Stimulated activated CD4-positive, alpha-beta T cell treated with anti-CD3 and anti-CD28 coated beads, Interleukin-4, amount 100 ng/mL, for 24 hours (primary cell): ENCODE measurements at regions not wholly inside any gene's neighbourhood (a gene's known extent, or its start where the extent isn't known, plus 50 kb on each side); places are given as distances from the start of the nearest gene placed in this dataset.
"Not testable (repeated sequence)": the region's sequence is repeated elsewhere in the genome, so short reads cannot be mapped to it uniquely, and the experiment has no call there.

Experiments
- DNase-seq: peaks from one replicate; pipeline ENCODE4 v3.0.0-alpha.2; 2020

DNA sequence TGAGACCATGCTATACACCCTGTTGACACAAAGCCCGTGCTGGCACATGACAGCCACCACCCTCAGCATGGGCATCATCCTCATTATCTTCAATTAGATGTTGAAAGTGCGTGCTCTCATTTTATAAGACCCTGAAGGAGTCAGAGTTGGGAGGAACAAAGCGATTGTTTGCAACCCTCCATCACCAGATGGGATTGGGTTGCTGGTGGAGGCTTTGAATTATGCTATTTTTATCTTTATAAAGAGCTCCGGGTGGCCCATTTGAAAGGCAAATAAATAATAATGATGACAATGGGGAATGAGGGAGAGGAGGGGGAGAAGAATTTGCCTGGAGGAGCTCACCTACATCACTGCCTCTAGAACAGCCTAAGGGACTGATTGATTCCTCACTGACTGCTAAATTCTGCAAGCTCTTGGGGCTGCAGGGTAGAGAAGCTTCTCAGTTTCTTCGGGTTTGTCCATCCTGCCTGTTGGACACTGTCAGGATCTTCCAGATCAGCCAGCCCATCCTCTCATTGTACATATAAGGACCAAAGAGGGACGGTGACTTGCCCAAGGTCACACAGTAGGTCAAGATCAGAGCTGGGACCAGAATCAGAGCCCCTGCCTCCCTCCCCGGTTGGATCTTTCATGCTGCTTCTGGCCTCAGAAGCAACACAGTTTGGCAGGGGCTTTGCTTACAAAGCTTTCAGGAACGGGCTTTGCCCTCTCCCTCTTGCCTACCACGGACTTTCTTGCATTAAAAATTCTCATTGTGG, 130.9 kb upstream of the ZBTB40 start:
- DNase-seq, result no peak

DNA sequence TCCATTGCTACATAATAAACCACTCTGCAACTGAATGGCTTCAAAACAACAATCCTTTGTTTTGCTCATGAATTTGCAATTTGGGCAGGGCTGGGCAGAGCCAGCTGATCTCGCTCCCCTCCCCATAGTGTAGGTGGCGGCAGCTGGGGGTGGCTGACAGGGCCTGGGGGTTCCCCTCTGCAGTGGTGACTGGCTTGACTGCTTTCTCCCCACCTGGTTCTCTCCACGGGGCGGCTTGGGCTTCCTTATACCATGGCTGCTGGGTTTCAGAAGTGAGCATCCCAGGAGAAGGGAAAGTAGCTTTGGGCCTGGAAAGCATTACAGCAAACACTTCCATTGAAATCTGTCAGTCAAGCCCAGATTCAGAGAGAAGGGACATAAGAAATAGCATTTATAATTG, 129.7 kb upstream of the ZBTB40 start:
- DNase-seq, result no peak

DNA sequence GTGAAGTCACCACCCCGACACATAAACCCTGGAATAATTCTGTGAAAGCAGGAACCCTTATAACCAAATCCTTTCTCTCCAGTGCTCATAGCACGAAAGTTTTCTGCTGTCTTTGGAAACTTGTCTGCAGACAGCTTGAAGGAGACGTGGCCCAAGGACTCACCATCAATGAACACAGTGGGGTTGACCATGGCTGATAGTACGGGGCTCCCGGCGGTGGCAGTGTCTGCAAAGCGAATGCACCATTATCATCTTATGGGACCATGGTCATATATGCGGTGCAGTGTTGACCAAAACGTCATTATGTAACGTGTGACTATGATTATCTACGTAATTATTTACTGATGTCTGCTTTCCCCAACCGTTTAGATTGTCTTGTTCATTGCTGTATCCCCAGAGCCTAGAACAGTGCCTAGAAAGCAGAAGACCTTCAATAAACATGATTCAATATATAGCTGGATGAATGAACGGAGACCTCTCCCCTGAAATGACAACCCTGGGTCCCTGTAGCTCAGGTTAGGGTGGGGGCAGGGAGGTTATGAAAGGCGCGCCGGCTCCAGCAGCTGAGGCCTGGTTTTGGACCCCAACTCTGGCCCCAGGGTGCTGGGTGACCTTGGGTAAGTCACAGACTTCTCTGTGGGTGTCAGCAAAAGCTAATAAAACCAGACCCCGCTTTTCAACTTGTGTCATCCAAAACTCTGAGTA, 128.4 kb upstream of the ZBTB40 start:
- DNase-seq, result no peak

DNA sequence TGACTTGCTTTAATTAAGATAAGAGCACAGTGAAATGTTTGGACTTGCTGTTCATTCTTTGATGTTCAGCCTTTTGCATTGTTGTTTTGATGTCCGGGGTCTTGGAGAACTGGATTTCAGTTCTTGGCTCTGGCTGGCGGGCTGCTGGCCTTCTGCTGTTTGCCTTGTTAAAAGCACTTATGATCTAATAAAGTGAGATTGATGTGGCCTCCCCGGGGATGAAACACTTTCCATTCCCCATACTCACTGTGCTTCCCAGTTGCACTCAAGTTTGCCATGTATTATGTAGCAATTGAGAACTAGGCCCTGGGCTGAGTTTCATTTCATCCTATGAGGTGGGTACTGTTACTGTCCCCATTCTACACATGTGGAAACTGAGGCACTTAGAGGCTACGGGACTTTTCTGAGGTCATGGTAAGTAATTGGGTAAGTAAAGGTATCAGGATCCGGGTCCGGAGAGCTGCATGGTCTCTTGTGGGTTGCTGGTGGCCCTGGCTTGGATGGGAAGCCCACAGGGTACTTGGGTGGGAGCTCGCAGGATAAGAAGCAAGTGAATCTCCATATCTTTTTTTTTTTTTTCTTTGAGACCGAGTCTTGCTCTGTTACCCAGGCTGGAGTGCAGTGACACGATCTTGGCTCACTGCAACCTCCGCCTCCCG, 127.7 kb upstream of the ZBTB40 start:
- no peak for DNase-seq

DNA sequence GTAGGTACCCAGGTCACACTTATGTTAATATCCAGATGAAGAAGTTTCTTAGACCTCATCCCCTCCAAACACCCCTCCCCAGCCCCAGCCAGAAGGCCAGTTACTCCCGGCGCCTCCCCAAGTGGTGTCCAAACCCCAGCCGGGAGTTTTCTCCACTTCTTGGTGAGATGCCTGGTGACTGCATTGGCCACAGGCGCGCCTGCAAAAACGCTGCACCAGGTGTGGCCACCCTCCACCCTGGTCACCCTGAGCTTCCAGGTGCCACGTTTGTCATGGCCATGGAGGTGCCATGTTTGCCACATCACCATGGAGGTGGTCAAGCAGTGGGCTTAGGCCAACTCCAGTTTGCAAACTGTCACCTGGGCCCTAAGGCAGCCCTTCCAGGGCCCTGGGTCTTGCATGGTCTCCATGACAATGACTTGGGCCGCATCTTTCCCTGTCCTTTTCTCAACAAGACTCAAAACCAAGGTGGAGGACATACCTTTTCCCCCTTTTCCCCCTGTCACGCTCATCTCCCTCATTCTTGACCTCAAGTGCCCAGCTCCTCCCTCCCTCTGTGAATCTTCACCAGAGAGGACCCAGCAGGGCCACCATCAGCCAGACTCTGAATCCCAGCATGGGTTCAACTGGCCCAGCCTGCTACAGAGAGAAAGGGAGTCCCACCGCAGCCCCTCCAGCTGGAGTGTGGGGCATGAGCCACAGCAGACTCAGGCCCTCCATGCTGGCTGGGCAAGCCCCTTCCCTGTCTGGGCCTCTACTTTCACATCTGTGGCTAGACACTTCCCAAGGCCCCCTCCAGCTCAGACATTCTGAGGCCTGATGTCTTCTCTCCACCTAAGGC, 125.9 kb upstream of the ZBTB40 start:
- DNase-seq, result no peak

DNA sequence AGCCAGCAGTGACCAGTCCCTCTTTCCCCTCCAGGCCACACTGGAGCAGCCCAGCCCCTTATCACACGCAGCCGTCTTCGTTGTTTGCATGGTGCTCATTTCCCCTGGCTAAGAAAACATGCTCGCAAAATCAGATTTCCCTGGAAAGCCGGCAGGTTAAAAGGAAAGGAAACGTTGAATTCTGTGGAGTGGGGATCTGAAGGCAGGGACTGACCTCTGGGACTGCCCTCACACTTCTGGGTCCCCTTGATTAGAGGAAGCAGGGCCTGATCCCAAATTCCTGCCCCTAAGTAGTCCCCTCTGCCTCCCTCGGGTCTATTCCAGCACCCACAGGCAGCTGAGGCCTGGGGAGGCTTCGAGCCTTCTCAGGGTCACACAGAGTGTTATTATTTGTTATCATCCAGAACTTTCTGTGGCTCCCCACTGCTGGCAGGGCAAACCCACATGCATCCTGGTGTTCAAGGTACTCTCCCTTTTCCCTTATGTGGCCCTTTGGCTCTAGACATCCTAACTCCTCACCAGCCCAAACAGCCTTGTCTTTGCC, 125.2 kb upstream of the ZBTB40 start:
- no peak for DNase-seq

DNA sequence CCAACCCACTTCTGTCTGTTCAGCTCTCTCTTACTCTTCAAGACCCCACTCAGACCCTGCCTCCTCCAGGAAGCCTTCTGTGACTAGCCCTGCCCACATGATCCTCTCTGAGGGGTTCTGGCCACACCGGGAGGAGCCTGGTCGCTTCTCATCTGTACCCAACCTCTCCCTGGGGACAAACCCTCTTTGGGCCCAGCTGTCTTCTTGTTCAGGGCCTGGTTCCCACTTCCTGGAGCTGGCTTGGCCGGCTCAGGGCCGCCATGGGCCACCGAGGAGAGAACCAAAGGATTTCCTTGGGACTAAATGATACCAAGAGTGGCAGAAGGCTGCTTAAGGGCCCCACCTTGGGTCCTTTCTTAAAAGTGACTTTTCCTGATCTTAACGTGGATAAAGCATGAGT, 124.7 kb upstream of the ZBTB40 start:
- DNase-seq, result no peak

DNA sequence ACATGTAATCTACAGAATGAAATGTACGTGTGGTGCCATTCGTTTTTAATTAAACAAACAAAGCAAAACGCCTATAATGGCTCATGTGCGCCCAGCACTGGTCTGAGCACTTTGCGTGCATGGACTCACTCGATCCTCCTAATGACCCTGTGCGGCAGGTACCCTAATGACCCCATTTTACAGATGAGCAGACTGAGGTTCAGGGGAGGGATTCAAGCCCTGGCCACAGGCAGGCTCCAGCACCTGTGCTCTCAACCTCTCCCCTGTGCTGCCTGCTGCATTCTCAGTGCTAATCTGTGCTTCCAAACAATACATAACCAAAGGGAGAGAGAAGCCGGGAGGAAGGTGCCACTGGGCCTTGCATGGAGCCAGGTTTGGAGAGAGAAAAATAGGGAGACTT, 124.2 kb upstream of the ZBTB40 start:
- DNase-seq, result no peak

DNA sequence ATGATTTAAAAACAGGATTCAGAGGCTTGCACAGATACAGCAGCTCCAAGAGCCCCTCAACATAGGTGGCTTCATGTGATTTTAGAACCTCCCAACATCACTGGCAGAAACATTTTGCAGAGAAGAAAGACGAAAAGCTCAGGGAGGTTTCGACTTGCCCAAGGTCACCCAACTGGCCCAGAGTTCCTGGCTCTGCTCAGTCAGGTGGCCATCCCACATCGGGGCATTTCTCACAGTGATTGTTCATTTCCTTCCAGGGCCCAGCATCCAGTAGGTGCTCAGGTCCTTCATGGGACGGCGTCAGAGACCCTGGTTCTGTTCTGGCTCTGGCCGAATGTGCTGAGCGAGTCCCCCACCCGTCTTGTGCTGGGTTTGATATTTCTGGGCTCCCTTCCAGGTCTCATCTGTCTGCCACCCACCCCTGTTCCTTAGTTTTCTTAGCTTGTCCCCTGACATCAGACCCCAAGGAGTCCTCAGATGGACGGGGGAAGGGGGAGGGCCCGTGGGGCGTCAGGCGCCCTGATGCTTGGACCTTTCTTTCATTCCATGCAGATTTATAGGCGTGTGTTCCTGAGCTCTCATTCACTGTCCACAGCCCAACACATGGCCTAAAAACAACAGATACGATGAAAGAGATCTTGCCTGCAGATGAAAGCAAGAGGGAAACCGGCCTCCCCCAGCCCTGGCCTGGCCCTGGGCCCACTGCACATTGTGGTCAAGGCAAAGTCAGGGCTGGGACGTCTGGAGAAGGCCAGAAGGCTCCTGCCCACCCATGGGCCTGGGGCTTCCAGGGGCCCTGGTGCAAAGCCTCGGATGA, 123.1 kb upstream of the ZBTB40 start:
- DNase-seq, result no peak

DNA sequence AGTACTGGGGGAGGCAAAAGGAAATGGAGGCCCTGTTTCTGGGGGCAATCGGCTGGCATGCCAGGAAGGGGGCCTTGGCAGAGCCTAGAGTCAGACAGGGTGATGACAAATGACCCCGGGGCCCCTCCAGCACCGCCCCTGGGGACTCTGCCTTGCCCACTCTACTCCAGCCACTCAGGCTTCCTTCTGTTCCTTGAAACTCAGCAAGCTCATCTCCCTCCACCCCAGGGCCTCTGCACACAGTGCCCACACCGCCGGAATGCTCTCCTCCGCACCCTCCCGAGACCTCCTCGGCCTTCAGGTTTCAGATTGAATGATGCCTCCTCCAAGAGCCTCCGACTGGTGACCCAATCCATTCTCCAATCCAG, 122.5 kb upstream of the ZBTB40 start:
- DNase-seq, result no peak

DNA sequence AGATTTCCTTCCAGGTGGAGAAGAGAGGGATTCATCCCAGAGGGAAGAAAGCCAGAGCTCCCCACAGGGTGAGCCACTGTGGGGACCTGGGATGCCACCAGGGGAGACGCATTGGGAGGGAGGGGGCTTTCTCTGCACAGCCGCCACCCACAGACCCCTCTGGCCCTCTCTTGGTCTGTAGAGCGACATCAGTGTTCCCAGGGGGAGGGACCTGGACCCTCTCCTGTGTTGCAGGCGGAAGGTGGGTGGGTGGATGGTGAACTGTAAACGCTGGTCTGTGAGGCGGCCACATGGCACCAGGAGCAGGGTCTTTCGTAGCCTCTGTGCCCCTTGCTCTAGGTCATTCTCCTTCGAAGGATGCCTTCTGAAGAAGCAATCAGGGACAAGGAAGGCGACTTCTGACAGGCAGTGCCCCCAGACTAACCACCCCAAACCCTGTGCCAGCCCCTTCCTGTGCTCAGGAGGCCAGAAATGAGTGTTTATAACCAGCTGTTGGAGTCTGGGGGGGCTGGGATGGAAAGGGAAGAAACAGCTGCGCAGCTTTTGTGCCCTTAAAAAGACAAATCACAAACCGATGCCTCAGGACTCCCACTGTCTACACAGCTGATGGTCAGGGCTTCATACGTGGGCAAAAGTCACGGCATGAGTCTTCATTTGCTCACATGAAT, 121.4 kb upstream of the ZBTB40 start:
- DNase-seq, result no peak

DNA sequence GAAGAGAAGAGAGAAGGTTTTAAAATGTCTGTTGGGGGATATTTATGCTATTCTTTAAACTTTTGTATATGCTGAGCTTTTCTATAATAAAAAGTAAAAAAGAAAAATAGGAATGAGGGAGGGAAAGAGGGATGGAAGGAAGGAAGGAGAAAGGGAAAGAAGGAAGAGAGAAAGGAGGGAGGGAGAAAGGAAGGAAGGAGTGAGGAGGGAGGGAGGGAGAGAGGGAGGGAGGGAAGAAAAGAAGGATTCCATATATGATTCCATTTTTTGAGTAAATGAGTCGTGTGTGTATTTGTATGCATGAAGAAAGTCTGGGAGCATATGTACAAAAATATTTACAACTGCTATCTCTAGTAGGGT, 120.9 kb upstream of the ZBTB40 start:
- DNase-seq, result no peak

DNA sequence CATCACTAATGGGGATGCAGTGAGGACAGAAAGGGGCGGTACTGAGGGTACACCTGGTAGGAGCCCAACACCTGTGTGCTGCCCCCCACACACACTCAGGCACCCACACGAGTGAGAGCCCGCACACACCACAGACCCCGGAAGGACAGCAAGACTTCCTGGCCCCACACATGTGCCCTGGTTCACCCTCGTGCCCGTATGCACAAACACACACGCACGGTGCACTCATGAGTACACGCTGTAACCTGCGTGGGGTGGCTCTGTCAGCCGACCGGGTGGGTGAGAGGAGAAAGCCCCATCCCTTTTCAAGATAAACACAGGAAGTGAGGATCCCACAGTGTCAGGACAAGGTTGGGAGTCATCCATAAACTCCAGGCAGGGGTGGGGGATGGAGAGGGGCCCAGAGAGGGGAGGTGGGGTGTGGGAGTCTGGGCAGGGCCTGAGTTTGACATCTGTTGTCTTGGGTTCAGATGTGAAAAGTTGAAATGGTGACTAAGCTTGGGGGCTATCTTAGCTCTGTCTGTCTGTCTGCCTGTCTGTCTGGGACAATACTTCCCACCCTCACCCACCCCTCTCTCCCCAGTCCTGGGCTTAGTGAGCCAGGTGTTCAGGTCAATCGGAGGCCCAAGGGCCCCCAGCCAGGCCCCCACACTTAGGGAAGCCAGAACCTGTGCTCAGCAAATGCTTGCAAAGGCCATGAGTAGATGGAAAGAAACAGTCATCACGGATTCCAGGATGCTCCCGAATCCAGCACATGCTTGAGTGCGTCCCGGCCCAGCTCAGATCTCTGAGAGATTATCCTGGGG, 119.8 kb upstream of the ZBTB40 start:
- no peak for DNase-seq

DNA sequence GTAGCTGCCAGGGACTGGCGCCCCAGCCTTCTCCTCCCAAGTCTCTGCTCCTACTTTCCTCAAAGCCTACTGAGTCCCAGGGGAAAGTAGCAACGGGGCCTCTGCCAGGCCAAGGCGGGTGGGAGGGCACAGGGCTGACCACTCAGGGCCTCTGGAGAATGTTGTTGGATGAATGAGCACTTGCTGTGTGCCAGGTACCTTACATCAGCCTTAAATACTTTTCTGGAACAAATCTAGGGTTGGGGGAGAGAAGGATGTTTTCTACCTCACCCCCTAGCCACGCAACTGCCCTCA, 119.3 kb upstream of the ZBTB40 start:
- DNase-seq, result no peak

DNA sequence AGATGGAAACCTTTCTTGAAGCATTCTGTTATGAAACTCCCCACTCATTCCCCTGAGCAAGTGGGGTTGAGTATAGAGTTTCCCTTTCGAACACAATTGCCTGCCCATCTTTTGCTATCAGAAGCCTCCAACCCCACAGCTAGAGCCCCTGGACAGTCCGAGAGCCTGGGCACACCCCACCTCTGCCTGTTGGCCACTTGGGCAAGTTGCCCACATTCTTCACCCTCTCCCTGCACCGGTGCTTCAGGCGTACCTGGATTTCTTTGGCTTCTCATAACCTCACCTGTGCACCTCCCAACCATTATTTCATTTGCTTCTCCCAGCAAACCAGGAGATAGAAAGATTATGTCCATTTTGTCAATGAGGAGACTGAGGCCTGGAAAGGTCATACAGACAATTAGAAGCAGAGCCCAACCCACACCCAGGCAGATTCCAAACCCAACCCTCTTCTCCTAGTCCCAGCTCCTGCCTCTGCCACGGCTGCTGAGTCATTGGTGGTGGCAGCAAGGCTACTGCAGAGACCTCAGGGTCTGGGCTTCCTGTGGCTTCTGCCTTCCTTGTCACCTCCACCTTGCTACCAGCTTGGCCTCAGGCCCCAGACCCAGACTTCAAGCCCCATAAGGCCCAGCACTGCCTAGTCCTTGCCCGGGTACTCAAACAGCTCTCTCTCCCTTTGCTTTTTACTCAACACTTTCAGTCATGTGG, 118.7 kb upstream of the ZBTB40 start:
- no peak for DNase-seq

DNA sequence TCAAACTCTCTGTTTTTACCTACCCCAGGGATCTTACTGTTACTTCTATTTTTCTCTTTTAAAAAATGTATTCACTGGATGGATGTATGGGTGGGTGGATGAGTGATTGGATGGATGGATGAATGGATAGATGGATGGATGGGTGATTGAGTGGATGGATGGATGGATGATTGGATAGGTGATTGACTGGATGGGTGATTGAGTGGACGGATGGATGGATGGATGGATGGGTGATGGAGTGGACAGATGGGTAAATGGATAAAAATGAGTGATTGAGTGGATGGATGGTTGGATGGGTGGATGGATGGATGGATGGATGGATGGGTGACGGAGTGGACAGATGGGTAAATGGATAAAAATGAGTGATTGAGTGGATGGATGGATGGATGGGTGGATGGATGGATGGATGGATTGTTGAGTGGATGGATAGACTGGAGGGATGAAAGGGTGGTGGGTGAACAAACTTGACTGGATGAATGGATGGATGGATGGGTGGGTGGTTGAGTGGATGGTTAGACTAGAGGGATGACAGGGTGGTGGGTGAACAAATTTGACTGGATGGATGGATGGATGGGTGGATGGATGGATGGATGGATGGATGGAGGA, 118.0 kb upstream of the ZBTB40 start:
- no peak for DNase-seq

DNA sequence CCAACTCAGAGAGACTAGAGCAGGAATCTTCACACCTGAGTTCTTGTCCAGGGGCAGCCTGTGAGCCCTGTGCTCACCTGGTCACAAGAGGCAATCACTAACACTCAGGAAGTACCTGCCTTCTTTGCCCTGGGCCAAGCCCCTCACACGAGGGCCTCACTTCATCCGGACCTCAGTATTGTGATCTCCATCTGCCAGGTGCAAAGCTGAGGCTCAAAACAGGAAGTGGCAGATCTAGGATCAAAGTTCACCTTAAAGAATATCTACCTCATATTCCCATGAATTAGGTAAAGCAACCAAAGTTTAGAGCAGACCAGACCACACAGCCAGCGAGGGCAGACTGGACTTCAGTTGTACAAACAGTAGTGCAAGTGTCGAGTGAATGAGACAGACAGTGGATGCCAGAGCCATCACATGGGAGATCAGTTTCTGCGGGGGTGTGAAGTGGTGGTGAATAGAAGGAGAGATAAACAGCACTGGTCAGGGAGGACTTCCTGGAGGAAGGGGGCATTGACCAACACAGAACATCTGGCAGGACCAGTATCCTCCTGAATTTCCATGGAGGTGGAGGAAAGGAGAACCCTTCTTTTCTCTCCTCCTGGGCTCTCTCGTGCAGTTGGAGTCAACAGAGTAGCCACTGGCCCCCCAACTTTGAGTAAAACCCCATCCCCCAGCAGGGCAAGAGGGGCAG, 116.6 kb upstream of the ZBTB40 start:
- DNase-seq, result no peak

DNA sequence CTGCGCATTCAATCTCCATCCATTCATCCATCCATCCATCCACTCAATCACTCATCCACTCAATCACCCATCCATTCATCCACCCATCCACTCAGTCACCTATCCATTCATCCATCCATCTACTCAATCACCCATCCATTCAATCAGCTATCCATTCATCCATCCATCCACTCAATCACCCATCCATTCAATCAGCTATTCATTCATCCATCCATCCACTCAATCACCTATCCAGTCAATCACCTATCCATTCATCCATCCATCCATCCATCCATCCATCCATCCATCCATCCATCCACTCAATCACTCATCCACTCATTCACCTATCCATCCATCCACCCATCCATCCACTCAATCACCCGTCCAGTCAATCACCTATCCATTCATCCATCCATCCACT, 115.4 kb upstream of the ZBTB40 start:
- not testable (repeated sequence) for DNase-seq
